K562 (cell line): ENCODE measurements at regions not wholly inside any gene's neighbourhood (a gene's known extent, or its start where the extent isn't known, plus 50 kb on each side); places are given as distances from the start of the nearest gene placed in this dataset.

ENCODE experiments used
- ATAC-seq: fragments of 200-7000 bp; cut with Tn5 transposase; 3 replicates; pipeline ENCODE4 v1.9.1; 2020; ENCODE audit warnings: moderate library complexity
- BruUV-seq: library from RNA; stranded (reverse); fragments of 400-500 nt; replicated peaks from 2 replicates; lab custom pipeline; 2021; lab: Mats Ljungman, UMichigan
- CTCF ChIA-PET: fragments of 300-600 bp; formaldehyde crosslinking; extraction: SDS; loops from one replicate; lab custom pipeline; 2021; ENCODE audit warnings: low intra/inter-chr PET ratio; lab: Yijun Ruan, JAX
- POLR2A ChIA-PET: fragments of 300-600, 350-650 bp; sonication (Branson Sonifier 250); formaldehyde crosslinking; extraction: SDS; loops from one replicate; lab custom pipeline; 2021; ENCODE audit warnings: antibody characterized with exemption, inconsistent platforms; lab: Yijun Ruan, JAX
- DNase-seq, 4 experiments: peaks; one replicate each; pipeline versions ENCODE4 v3.0.0 to v3.0.0-alpha.2; 2011 to 2018; ENCODE audit warnings: low spot score in 3 of 4, mixed read lengths in 3 of 4; ENCODE audit errors: extremely low read depth in 1 of 4
- FAIRE-seq: peaks from 2 replicates; lab custom pipeline; 2011; peaks lifted over from hg19 to GRCh38; lab: Jason Lieb, UNC
- H2AFZ ChIP-seq: 2 replicates; pipeline ENCODE4 v1.6.0; 2011; ENCODE audit warnings: low read depth, low read length, control low read depth, inconsistent platforms
- H3K27ac ChIP-seq: fragments of 200-600 bp; 3 replicates; pipeline ENCODE4 v1.8.0; 2011; ENCODE audit warnings: low read depth, mild to moderate bottlenecking, control low read depth, inconsistent platforms, low read length, moderate library complexity, mixed read lengths; ENCODE audit errors: extremely low read depth
- H3K27me3 ChIP-seq, 2 experiments: fragments of 300-600 bp in 1 of 2; 2 replicates in 1 of 2; 3 replicates in 1 of 2; pipeline versions ENCODE4 v1.6.0 to v1.8.0; 2011; ENCODE audit warnings: inconsistent platforms in 2 of 2, low read length in 2 of 2, mild to moderate bottlenecking in 1 of 2, mixed read lengths in 1 of 2, moderate library complexity in 1 of 2; ENCODE audit not compliant: control insufficient read depth in 2 of 2, insufficient read depth in 2 of 2
- H3K36me3 ChIP-seq: fragments of 300-600 bp; 3 replicates; pipeline ENCODE4 v1.8.0; 2011; ENCODE audit warnings: mild to moderate bottlenecking, low read length, inconsistent platforms; ENCODE audit not compliant: control insufficient read depth, insufficient read depth
- H3K4me1 ChIP-seq, 2 experiments: fragments of 200-600 bp in 1 of 2; replicated peaks in 1 of 2; 2 replicates in 1 of 2; 3 replicates in 1 of 2; pipeline versions ENCODE4 v1.5.1 to v1.8.0; 2011; ENCODE audit warnings: inconsistent platforms in 2 of 2, low read length in 2 of 2, mild to moderate bottlenecking in 1 of 2, mixed read lengths in 1 of 2, moderate library complexity in 1 of 2; ENCODE audit not compliant: control insufficient read depth in 2 of 2, insufficient read depth in 2 of 2
- H3K4me2 ChIP-seq: 2 replicates; pipeline ENCODE4 v1.6.1; 2011; ENCODE audit warnings: low read length, control low read depth, inconsistent platforms, mixed read lengths; ENCODE audit not compliant: insufficient read depth
- H3K4me3 ChIP-seq: fragments of 200-600 bp; sonication (generic), shearing (Covaris generic); 2 replicates; pipeline ENCODE4 v1.5.1; 2016; ENCODE audit warnings: control low read depth, inconsistent platforms
- H3K79me2 ChIP-seq: fragments of 200-600 bp; 3 replicates; pipeline ENCODE4 v1.8.0; 2011; ENCODE audit warnings: low read length, inconsistent platforms; ENCODE audit not compliant: control insufficient read depth, insufficient read depth
- H3K9ac ChIP-seq, 2 experiments: 2 replicates each; pipeline versions ENCODE4 v1.6.0 to v1.6.1; 2011; ENCODE audit warnings: low read depth in 2 of 2, low read length in 2 of 2, control low read depth in 1 of 2, inconsistent platforms in 1 of 2, mild to moderate bottlenecking in 1 of 2, mixed read lengths in 1 of 2; ENCODE audit not compliant: insufficient read depth in 1 of 2
- H3K9me1 ChIP-seq: one replicate; pipeline ENCODE4 v1.6.0; 2011; ENCODE audit warnings: inconsistent platforms, mild to moderate bottlenecking, low read length, moderate library complexity; ENCODE audit not compliant: control insufficient read depth, insufficient read depth
- H3K9me3 ChIP-seq: replicated peaks from 2 replicates; pipeline ENCODE4 v1.5.1; 2011; ENCODE audit warnings: low read depth, low read length, inconsistent platforms; ENCODE audit not compliant: control insufficient read depth, insufficient read depth
- H4K20me1 ChIP-seq: replicated peaks from 2 replicates; pipeline ENCODE4 v1.6.1; 2011; ENCODE audit warnings: low read length, inconsistent platforms, mixed read lengths; ENCODE audit not compliant: control insufficient read depth, insufficient read depth
- ELF4 ChIP-seq: fragments of 450-650 bp; formaldehyde crosslinking; IDR thresholded peaks from 2 replicates; pipeline ENCODE4 v1.4.0; 2022; ENCODE audit warnings: missing genetic modification characterization
- HNRNPUL1 ChIP-seq: fragments of 200-400 bp; formaldehyde crosslinking; IDR thresholded peaks from 2 replicates; pipeline ENCODE4 v1.6.1; 2017; ENCODE audit warnings: low read length
- MLLT1 ChIP-seq, 2 experiments: fragments of 450-650 bp; IDR thresholded peaks; 2 replicates each; pipeline ENCODE4 v1.6.1; 2016
- SFPQ ChIP-seq: fragments of 200-400 bp; formaldehyde crosslinking; IDR thresholded peaks from 2 replicates; pipeline ENCODE4 v1.6.1; 2017; ENCODE audit warnings: mild to moderate bottlenecking, low read depth, low read length, moderate library complexity
- SUPT5H ChIP-seq: fragments of 450-650 bp; IDR thresholded peaks from 2 replicates; pipeline ENCODE4 v1.6.1; 2016
- TRIM28 ChIP-seq: fragments of 450-650 bp; IDR thresholded peaks from 2 replicates; pipeline ENCODE4 v1.6.1; 2017
- ZNF146 ChIP-seq: IDR thresholded peaks from one replicate; pipeline ENCODE4 v1.6.1; 2018; ENCODE audit warnings: missing compliant biosample characterization; ENCODE audit not compliant: unreplicated experiment
- ZNF583 ChIP-seq: fragments of 250-450 bp; sonication (Bioruptor Pico); IDR thresholded peaks from 2 replicates; pipeline ENCODE4 v1.4.0; 2020
- WGBS: fragments of 100-300 bp; shearing (Covaris generic); methylation state at CpG from one replicate; pipeline ENCODE4 v1.1.6; 2016; ENCODE audit warnings: low coverage, mixed read lengths; ENCODE audit not compliant: insufficient coverage; ENCODE audit errors: missing lambda C conversion rate; 5-methylcytosine and 5-hydroxymethylcytosine counted together
- in situ Hi-C: fragments of 300-500 bp; cut with MboI; formaldehyde crosslinking; loops from 4 replicates; pipeline ENCODE4 v1.15.0; 2018; ENCODE audit warnings: inconsistent platforms, mixed read lengths
- intact Hi-C: fragments of 100-400 bp; cut with micrococcal nuclease; formaldehyde crosslinking; loops from 2 replicates; pipeline ENCODE4 v1.14.2; 2022

- no peak for TF ChIP-seq MLLT1 (IDR thresholded peaks at IDR 0.05)
These were observed 1030.6 kb downstream of the MCTP2 start (continued) for GRCh38 chr15:95261968-95262367.

- H3K9ac ChIP-seq = no peak overlapping the region
- DNase-seq = no peak
- in situ Hi-C loops = loop anchor here (10.0 kb wide), 1 partner anchor 1972 kb away; no protein-coding TSS in a partner anchor
- WGBS = 2% methylated on average over 6 of the region's 6 CpGs
- H3K27me3 ChIP-seq = peaks cover 2 to 9% of the 10 kb centered on the region in 2 experiments; a peak in 2 of 5 replicates
- H3K79me2 ChIP-seq = no peaks in the 10 kb centered on the region
- no TSS peak for BruUV-seq
- H3K4me1 ChIP-seq = peaks cover 0 to 4% of the 10 kb centered on the region in 2 experiments; a peak in 3 of 5 replicates
- H3K4me3 ChIP-seq = no peak overlapping the region
- no peak for ATAC-seq
- no peaks in the 10 kb centered on the region for H4K20me1 ChIP-seq
- H3K9me3 ChIP-seq = no peaks in the 10 kb centered on the region
- intact Hi-C loops = loop anchor here (5.0 kb wide), 1 partner anchor 1974 kb away; no protein-coding TSS in a partner anchor
- H3K4me2 ChIP-seq = no peak overlapping the region
- no peak overlapping the region for H2AFZ ChIP-seq
- POLR2A ChIA-PET = no interaction called here
- H3K27ac ChIP-seq = no peak overlapping the region
- FAIRE-seq = no peak
- H3K36me3 ChIP-seq = no peaks in the 10 kb centered on the region
- TF ChIP-seq SFPQ (no peak), ZNF583 (no peak), TRIM28 (no peak), SUPT5H (no peak), HNRNPUL1 (no peak), ZNF146 (CRISPR knock-in tag) (no peak), ELF4 (CRISPR knock-in tag) (no peak)
- CTCF ChIA-PET = no interaction called here
- no peaks in the 10 kb centered on the region for H3K9me1 ChIP-seq
These were observed 1031.7 kb downstream of the MCTP2 start for GRCh38 chr15:95262866-95263564.
